Transverse colon (tissue), 4 donors: ENCODE measurements at regions not wholly inside any gene's neighbourhood (a gene's known extent, or its start where the extent isn't known, plus 50 kb on each side); places are given as distances from the start of the nearest gene placed in this dataset.

Source experiments
- EP300 ChIP-seq: sonication (generic); formaldehyde crosslinking; IDR thresholded peaks from one replicate; pipeline ENCODE4 v1.6.1; 2017; ENCODE audit warnings: antibody characterized with exemption, low read depth
- POLR2A ChIP-seq: fragments of 450-650 bp; IDR thresholded peaks from one replicate; pipeline ENCODE4 v1.6.1; 2016; ENCODE audit warnings: antibody characterized with exemption, mild to moderate bottlenecking, moderate library complexity
- POLR2AphosphoS5 ChIP-seq, 3 donors: sonication (generic); formaldehyde crosslinking; IDR thresholded peaks; one replicate each; pipeline ENCODE4 v1.6.1; 2016; ENCODE audit warnings: antibody characterized with exemption in 3 of 3
- TF ChIP-seq, protein P1 (sequence below), 5 experiments: fragments of 200-600 bp in 3 of 5; fragments of 450-650 bp in 2 of 5; sonication (generic) in 3 of 5; IDR thresholded peaks; 1 replicate in 2 of 5; 2 replicates in 3 of 5; pipeline ENCODE4 v1.5.1; 2016 to 2017; ENCODE audit warnings: antibody characterized with exemption in 5 of 5, inconsistent platforms in 3 of 5, mild to moderate bottlenecking in 2 of 5, moderate library complexity in 1 of 5

DNA sequence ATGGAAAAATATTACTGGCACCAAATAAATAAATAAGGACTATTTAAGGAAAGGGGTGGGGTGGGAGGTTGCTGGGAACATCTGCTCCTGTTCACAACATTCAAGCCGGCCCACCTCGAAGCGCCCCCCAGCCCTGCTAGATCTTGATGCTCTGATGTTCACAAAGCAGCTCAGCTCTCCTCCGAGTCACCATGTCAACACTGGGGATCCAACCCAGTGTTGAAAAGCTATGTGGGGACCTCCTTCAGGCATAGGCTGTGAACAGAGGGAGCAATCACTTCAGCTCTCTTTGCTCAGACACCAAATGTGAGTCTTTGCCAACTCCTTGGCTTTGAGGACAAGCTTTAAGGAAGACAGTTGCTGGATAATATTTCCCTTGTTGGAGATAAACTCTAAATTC, 176.8 kb upstream of the NT5E start:
- TF ChIP-seq, protein P1, sequence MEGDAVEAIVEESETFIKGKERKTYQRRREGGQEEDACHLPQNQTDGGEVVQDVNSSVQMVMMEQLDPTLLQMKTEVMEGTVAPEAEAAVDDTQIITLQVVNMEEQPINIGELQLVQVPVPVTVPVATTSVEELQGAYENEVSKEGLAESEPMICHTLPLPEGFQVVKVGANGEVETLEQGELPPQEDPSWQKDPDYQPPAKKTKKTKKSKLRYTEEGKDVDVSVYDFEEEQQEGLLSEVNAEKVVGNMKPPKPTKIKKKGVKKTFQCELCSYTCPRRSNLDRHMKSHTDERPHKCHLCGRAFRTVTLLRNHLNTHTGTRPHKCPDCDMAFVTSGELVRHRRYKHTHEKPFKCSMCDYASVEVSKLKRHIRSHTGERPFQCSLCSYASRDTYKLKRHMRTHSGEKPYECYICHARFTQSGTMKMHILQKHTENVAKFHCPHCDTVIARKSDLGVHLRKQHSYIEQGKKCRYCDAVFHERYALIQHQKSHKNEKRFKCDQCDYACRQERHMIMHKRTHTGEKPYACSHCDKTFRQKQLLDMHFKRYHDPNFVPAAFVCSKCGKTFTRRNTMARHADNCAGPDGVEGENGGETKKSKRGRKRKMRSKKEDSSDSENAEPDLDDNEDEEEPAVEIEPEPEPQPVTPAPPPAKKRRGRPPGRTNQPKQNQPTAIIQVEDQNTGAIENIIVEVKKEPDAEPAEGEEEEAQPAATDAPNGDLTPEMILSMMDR (IDR thresholded peaks at IDR 0.05), result no peak
- no peak for TF ChIP-seq POLR2A
- TF ChIP-seq EP300, result no peak
- TF ChIP-seq POLR2AphosphoS5 (IDR thresholded peaks at IDR 0.05), result no peak
